ENCODE measurements at regions not wholly inside any gene's neighbourhood (a gene's known extent, or its start where the extent isn't known, plus 50 kb on each side); places are given as distances from the start of the nearest gene placed in this dataset.

DNA sequence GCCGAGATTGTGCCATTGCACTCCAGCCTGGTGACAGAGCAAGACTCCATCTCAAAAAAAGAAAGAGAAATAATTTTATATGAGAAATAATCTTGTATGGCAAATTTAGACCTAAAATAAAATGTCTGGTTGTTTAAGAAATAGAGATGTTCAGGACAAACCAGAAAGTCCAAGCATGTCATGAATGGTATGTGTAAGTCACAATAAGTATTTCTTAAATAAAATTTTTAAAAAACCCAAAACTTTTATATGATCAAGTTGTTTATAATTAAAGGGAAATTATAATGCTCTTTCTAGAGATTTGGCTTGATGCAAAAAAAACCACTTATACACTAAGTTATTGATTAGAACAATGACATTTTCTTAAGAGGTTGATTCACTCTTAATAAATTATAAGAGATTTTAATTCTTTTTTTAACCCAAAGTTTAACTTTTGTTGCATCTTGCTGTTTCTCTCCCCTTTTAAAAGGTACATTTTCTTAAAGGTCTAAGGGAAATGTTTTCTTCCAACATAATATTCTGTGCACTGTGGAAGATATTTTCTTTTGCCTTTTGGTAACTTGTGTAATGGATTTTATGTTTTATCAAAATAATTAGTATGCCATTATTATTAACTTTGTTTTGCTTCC is 105.7 kb downstream of the RTP4 start:
- TF ChIP-seq, protein P1, sequence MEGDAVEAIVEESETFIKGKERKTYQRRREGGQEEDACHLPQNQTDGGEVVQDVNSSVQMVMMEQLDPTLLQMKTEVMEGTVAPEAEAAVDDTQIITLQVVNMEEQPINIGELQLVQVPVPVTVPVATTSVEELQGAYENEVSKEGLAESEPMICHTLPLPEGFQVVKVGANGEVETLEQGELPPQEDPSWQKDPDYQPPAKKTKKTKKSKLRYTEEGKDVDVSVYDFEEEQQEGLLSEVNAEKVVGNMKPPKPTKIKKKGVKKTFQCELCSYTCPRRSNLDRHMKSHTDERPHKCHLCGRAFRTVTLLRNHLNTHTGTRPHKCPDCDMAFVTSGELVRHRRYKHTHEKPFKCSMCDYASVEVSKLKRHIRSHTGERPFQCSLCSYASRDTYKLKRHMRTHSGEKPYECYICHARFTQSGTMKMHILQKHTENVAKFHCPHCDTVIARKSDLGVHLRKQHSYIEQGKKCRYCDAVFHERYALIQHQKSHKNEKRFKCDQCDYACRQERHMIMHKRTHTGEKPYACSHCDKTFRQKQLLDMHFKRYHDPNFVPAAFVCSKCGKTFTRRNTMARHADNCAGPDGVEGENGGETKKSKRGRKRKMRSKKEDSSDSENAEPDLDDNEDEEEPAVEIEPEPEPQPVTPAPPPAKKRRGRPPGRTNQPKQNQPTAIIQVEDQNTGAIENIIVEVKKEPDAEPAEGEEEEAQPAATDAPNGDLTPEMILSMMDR (conservative IDR thresholded peaks at IDR 0.05; ENCODE audit: low read length), result no peak
- TF ChIP-seq EZH2phosphoT487 (IDR thresholded peaks at IDR 0.05; ENCODE audit: borderline replicate concordance), result no peak

All from Loucy (cell line).